KMS-11 (cell line): ENCODE measurements at regions not wholly inside any gene's neighbourhood (a gene's known extent, or its start where the extent isn't known, plus 50 kb on each side); places are given as distances from the start of the nearest gene placed in this dataset.

Experiments used
- H2AFZ ChIP-seq: fragments of 200-600 bp; sonication (generic); 2 replicates; pipeline ENCODE4 v1.6.1; 2016; ENCODE audit warnings: antibody characterized with exemption, mixed run types, low read depth
- H3K27ac ChIP-seq: fragments of 200-600 bp; sonication (generic); 2 replicates; pipeline ENCODE4 v1.6.1; 2016; ENCODE audit warnings: mild to moderate bottlenecking, mixed run types
- H3K27me3 ChIP-seq: fragments of 200-600 bp; sonication (generic); 2 replicates; pipeline ENCODE4 v1.6.1; 2017; ENCODE audit warnings: mild to moderate bottlenecking, low read depth, mixed run types, moderate library complexity; ENCODE audit not compliant: insufficient read depth
- H3K36me3 ChIP-seq: fragments of 200-600 bp; sonication (generic); 2 replicates; pipeline ENCODE4 v1.6.1; 2017; ENCODE audit warnings: mild to moderate bottlenecking, mixed run types; ENCODE audit not compliant: insufficient read depth
- H3K4me1 ChIP-seq: fragments of 200-600 bp; sonication (generic); 2 replicates; pipeline ENCODE4 v1.6.1; 2016; ENCODE audit warnings: mild to moderate bottlenecking, low read depth, mixed run types; ENCODE audit not compliant: poor library complexity, severe bottlenecking
- H3K4me2 ChIP-seq: fragments of 200-600 bp; sonication (generic); 2 replicates; pipeline ENCODE4 v1.7.0; 2016; ENCODE audit warnings: mild to moderate bottlenecking, mixed run types
- H3K4me3 ChIP-seq: fragments of 200-600 bp; sonication (generic); IDR thresholded peaks from 2 replicates; pipeline ENCODE4 v1.6.1; 2017; ENCODE audit warnings: low read depth, low read length, mixed read lengths; ENCODE audit not compliant: insufficient read depth
- H3K79me2 ChIP-seq: fragments of 200-600 bp; sonication (generic); 2 replicates; pipeline ENCODE4 v1.6.1; 2016; ENCODE audit warnings: low read depth, mixed run types; ENCODE audit not compliant: insufficient read depth
- H3K9ac ChIP-seq: fragments of 200-600 bp; sonication (generic); 2 replicates; pipeline ENCODE4 v1.6.1; 2016; ENCODE audit warnings: mild to moderate bottlenecking, mixed run types
- H4K20me1 ChIP-seq: fragments of 200-600 bp; sonication (generic); 2 replicates; pipeline ENCODE4 v1.6.1; 2016; ENCODE audit warnings: mild to moderate bottlenecking, mixed run types; ENCODE audit not compliant: insufficient read depth
- CTCF ChIP-seq: fragments of 200-600 bp; sonication (generic); conservative IDR thresholded peaks from 2 replicates; pipeline ENCODE4 v1.6.1; 2017; ENCODE audit warnings: low read depth, mild to moderate bottlenecking, antibody characterized with exemption, low read length, moderate library complexity, mixed read lengths

- no peak for TF ChIP-seq CTCF
- Histone ChIP-seq H3K4me1 (no peaks in the 10 kb centered on the region), H3K27me3 (no peaks in the 10 kb centered on the region; the same call in 1 of the 2 replicates)
Observed at GRCh38 chr22:26883393-26883792, 226.0 kb downstream of the MIAT start.

GRCh38 chr22:26884921-26885320, 227.5 kb downstream of the MIAT start:
- no peak for TF ChIP-seq CTCF
- no peak overlapping the region for H3K27ac ChIP-seq
- no peak overlapping the region for H3K4me3 ChIP-seq
- no peak overlapping the region for H3K4me2 ChIP-seq
- no peak overlapping the region for H3K9ac ChIP-seq
- peaks cover 3% of the 10 kb centered on the region for H3K27me3 ChIP-seq
- no peaks in the 10 kb centered on the region for H3K4me1 ChIP-seq
- H3K36me3 ChIP-seq = no peaks in the 10 kb centered on the region
- H3K79me2 ChIP-seq = no peaks in the 10 kb centered on the region
- H4K20me1 ChIP-seq = no peaks in the 10 kb centered on the region
- no peak overlapping the region for H2AFZ ChIP-seq

More at GRCh38 chr22:26883393-26883792, 226.0 kb downstream of the MIAT start:
- no peak overlapping the region for H3K4me2 ChIP-seq
- no peak overlapping the region for H3K27ac ChIP-seq
- no peaks in the 10 kb centered on the region for H4K20me1 ChIP-seq
- no peak overlapping the region for H3K9ac ChIP-seq
- H3K4me3 ChIP-seq = no peak overlapping the region
- H2AFZ ChIP-seq = no peak overlapping the region
- no peaks in the 10 kb centered on the region for H3K36me3 ChIP-seq
- H3K79me2 ChIP-seq = no peaks in the 10 kb centered on the region

- TF ChIP-seq CTCF = no peak
- Histone ChIP-seq H3K27ac (no peak overlapping the region), H3K27me3 (peaks cover 3% of the 10 kb centered on the region), H3K4me3 (no peak overlapping the region), H3K4me2 (no peak overlapping the region), H3K4me1 (no peaks in the 10 kb centered on the region), H4K20me1 (no peaks in the 10 kb centered on the region), H3K36me3 (no peaks in the 10 kb centered on the region), H2AFZ (no peak overlapping the region), H3K9ac (no peak overlapping the region), H3K79me2 (no peaks in the 10 kb centered on the region)
Observed at GRCh38 chr22:26885441-26886261, 228.3 kb downstream of the MIAT start.

GRCh38 chr22:26887456-26887855, 230.1 kb downstream of the MIAT start:
- Histone ChIP-seq H2AFZ (no peak overlapping the region), H3K4me2 (no peak overlapping the region), H3K9ac (no peak overlapping the region), H3K4me3 (no peak overlapping the region), H3K27ac (no peak overlapping the region), H4K20me1 (no peaks in the 10 kb centered on the region), H3K27me3 (peaks cover 3% of the 10 kb centered on the region), H3K36me3 (no peaks in the 10 kb centered on the region), H3K4me1 (no peaks in the 10 kb centered on the region), H3K79me2 (no peaks in the 10 kb centered on the region)
- no peak for TF ChIP-seq CTCF
